ENCODE measurements at regions not wholly inside any gene's neighbourhood (a gene's known extent, or its start where the extent isn't known, plus 50 kb on each side); places are given as distances from the start of the nearest gene placed in this dataset.

DNA sequence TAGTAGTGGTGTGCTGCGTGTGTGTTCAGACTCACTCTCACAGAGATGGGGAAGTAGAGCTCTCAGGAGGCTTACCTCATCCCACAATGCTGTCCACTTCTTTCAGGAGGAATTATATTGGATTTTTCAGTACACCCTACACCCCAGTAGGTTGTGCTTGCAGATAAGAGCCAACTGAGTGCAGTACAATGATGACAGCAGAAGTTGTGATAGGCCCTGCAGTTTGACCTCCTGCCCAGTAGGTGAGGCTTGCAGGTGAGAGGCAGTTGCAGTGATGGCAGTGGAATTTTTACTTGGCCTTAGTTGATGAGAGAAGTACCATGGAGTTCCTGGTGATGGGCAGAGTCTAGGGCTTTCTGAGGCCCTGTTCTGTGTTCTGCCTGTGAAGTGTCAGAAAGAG, 657.8 kb downstream of the KCNJ3 start:
- no peak overlapping the region for H2BK120ac ChIP-seq (ENCODE audit: low read depth, low read length, poor library complexity, severe bottlenecking)
- H2AFZ ChIP-seq (ENCODE audit: low read length), result no peak overlapping the region
- Mint-ChIP-seq H3K27ac (peak overlapping the region in 1 of 3 experiments; percentile 11; a peak in 2 of 7 replicates), H3K36me3 (ENCODE audit: insufficient read depth in 1 of 3, low read depth in 3 of 3) (peaks cover 0 to 12% (median 0%) of the 10 kb centered on the region in 3 experiments; a peak in 3 of 7 replicates), H3K4me1 (no peaks in the 10 kb centered on the region), H3K9me3 (peaks cover 2 to 11% of the 10 kb centered on the region in 2 experiments; a peak in 4 of 5 replicates), H3K27me3 (ENCODE audit: low read depth) (no peaks in the 10 kb centered on the region), H3K4me3 (no peak overlapping the region)
- no peak overlapping the region for H4K91ac ChIP-seq (ENCODE audit: insufficient read length, low read depth, low read length)
- no peak overlapping the region for H3K18ac ChIP-seq (ENCODE audit: insufficient read length, low read depth, low read length)
- no peaks in the 10 kb centered on the region for H3K23me2 ChIP-seq (ENCODE audit: insufficient read length, low read depth, low read length, poor library complexity, severe bottlenecking)
- H3K9me3 ChIP-seq (ENCODE audit: control insufficient read depth, low read depth, low read length), result no peaks in the 10 kb centered on the region
- H2BK20ac ChIP-seq (ENCODE audit: low read depth, low read length, poor library complexity, severe bottlenecking), result no peak overlapping the region
- no peak overlapping the region for H2BK5ac ChIP-seq (ENCODE audit: insufficient read length, low read length)
- H3K27ac ChIP-seq (ENCODE audit: insufficient read length, low read depth, low read length), result no peak overlapping the region
- no peak overlapping the region for H2AK5ac ChIP-seq (ENCODE audit: insufficient read length, low read length)
- no peak overlapping the region for H3T11ph ChIP-seq (ENCODE audit: low read length)
- no peak overlapping the region for H3K23ac ChIP-seq (ENCODE audit: insufficient read length, low read depth, low read length)
- H2BK12ac ChIP-seq (ENCODE audit: insufficient read length, low read depth, low read length), result no peak overlapping the region
- no peaks in the 10 kb centered on the region for H3K79me1 ChIP-seq (ENCODE audit: insufficient read depth, low read depth, low read length, poor library complexity, severe bottlenecking)
- no peak for DNase-seq
- TF ChIP-seq, protein P1, sequence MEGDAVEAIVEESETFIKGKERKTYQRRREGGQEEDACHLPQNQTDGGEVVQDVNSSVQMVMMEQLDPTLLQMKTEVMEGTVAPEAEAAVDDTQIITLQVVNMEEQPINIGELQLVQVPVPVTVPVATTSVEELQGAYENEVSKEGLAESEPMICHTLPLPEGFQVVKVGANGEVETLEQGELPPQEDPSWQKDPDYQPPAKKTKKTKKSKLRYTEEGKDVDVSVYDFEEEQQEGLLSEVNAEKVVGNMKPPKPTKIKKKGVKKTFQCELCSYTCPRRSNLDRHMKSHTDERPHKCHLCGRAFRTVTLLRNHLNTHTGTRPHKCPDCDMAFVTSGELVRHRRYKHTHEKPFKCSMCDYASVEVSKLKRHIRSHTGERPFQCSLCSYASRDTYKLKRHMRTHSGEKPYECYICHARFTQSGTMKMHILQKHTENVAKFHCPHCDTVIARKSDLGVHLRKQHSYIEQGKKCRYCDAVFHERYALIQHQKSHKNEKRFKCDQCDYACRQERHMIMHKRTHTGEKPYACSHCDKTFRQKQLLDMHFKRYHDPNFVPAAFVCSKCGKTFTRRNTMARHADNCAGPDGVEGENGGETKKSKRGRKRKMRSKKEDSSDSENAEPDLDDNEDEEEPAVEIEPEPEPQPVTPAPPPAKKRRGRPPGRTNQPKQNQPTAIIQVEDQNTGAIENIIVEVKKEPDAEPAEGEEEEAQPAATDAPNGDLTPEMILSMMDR (conservative IDR thresholded peaks at IDR 0.05), result peak; percentile 25; the same call in 1 of the 3 replicates
- no peak overlapping the region for H3K56ac ChIP-seq (ENCODE audit: insufficient read length, low read depth, low read length)
- H3K14ac ChIP-seq (ENCODE audit: insufficient read depth, low read length), result no peak overlapping the region
- no peak overlapping the region for H2BK15ac ChIP-seq (ENCODE audit: low read depth, low read length)
- no peak overlapping the region for H4K5ac ChIP-seq (ENCODE audit: insufficient read length, low read depth, low read length)
- no peaks in the 10 kb centered on the region for H3K4me1 ChIP-seq (ENCODE audit: insufficient read depth, low read length)
- H4K20me1 ChIP-seq (ENCODE audit: control insufficient read depth, insufficient read depth, insufficient read length), result no peaks in the 10 kb centered on the region
- H3K9ac ChIP-seq (ENCODE audit: extremely low read depth, insufficient read length, low read length), result no peak overlapping the region
- no peak overlapping the region for H4K8ac ChIP-seq (replicated peaks; ENCODE audit: insufficient read length, low read depth, low read length)
- no CpG with 5 or more reads among the region's 1 CpG for WGBS (ENCODE audit: extremely low coverage, insufficient read length, low lambda C conversion rate)
- H3K79me2 ChIP-seq (ENCODE audit: insufficient read depth, low read length), result no peaks in the 10 kb centered on the region
- H3K27me3 ChIP-seq (ENCODE audit: insufficient read depth, low read length), result no peaks in the 10 kb centered on the region
- no peak overlapping the region for H3K4me2 ChIP-seq (ENCODE audit: insufficient read depth, insufficient read length, low read length)
- no peak overlapping the region for H3K4ac ChIP-seq (ENCODE audit: low read depth, low read length)

Data from H9 (cell line).